Middle frontal gyrus (tissue), 1 donor: ENCODE measurements at regions not wholly inside any gene's neighbourhood (a gene's known extent, or its start where the extent isn't known, plus 50 kb on each side); places are given as distances from the start of the nearest gene placed in this dataset.
A peak's percentile ranks its signal among the peaks of the same experiment; 100 is the strongest.

Source experiments
- DNase-seq: peaks from one replicate; pipeline ENCODE4 v3.0.0-alpha.2; 2015; ENCODE audit warnings: low spot score; ENCODE audit errors: extremely low spot score

GRCh38 chr11:119521551-119521950 lies 98.6 kb upstream of the THY1 start:
- DNase-seq: no peak

GRCh38 chr11:119520966-119521365 lies 98.0 kb upstream of the THY1 start:
- DNase-seq: no peak

- DNase-seq: no peak
These were observed 97.4 kb upstream of the THY1 start for GRCh38 chr11:119520400-119520799.

GRCh38 chr11:119519796-119520195 lies 96.8 kb upstream of the THY1 start:
- DNase-seq: no peak

- no peak for DNase-seq
These were observed 96.1 kb upstream of the THY1 start for GRCh38 chr11:119518746-119519730.

- no peak for DNase-seq
These were observed 92.9 kb upstream of the THY1 start for GRCh38 chr11:119515771-119516400.

GRCh38 chr11:119513806-119514170 lies 90.8 kb upstream of the THY1 start:
- no peak for DNase-seq

- no peak for DNase-seq
These were observed 90.3 kb upstream of the THY1 start for GRCh38 chr11:119513131-119513805.

- no peak for DNase-seq
These were observed 89.4 kb upstream of the THY1 start for GRCh38 chr11:119512369-119512768.

- DNase-seq: no peak
These were observed 88.8 kb upstream of the THY1 start for GRCh38 chr11:119511614-119512306.

GRCh38 chr11:119509969-119510401 lies 87.0 kb upstream of the THY1 start:
- DNase-seq: peak; percentile 27

GRCh38 chr11:119509282-119509841 lies 86.4 kb upstream of the THY1 start:
- no peak for DNase-seq

- DNase-seq: no peak
These were observed 83.5 kb upstream of the THY1 start for GRCh38 chr11:119506436-119506835.

- no peak for DNase-seq
These were observed 82.9 kb upstream of the THY1 start for GRCh38 chr11:119505861-119506260.

- no peak for DNase-seq
These were observed 82.1 kb upstream of the THY1 start for GRCh38 chr11:119505071-119505470.

GRCh38 chr11:119504371-119504770 lies 81.4 kb upstream of the THY1 start:
- no peak for DNase-seq

GRCh38 chr11:119501777-119502405 lies 78.9 kb upstream of the THY1 start:
- no peak for DNase-seq

- DNase-seq: no peak
These were observed 74.7 kb upstream of the THY1 start for GRCh38 chr11:119497717-119498116.

GRCh38 chr11:119496997-119497396 lies 74.0 kb upstream of the THY1 start:
- no peak for DNase-seq

GRCh38 chr11:119496469-119496868 lies 73.5 kb upstream of the THY1 start:
- DNase-seq: no peak

- no peak for DNase-seq
These were observed 70.7 kb upstream of the THY1 start for GRCh38 chr11:119493712-119494111.
